CD4-positive, alpha-beta T cell treated with Interleukin-2 at 100 ng/mL for 4 hours (primary cell): ENCODE measurements at regions not wholly inside any gene's neighbourhood (a gene's known extent, or its start where the extent isn't known, plus 50 kb on each side); places are given as distances from the start of the nearest gene placed in this dataset.
A peak's percentile ranks its signal among the peaks of the same experiment; 100 is the strongest.

Experiments used
- DNase-seq: peaks from one replicate; pipeline ENCODE4 v3.0.0-alpha.2; 2020; ENCODE audit warnings: low spot score

- DNase-seq: no peak
These were observed 1587.3 kb upstream of the TENM3 start for GRCh38 chr4:180655886-180656285.

GRCh38 chr4:180657881-180658280 is 1585.3 kb upstream of the TENM3 start:
- no peak for DNase-seq

GRCh38 chr4:180664766-180665368 is 1578.3 kb upstream of the TENM3 start:
- DNase-seq: peak; percentile 55

DNA sequence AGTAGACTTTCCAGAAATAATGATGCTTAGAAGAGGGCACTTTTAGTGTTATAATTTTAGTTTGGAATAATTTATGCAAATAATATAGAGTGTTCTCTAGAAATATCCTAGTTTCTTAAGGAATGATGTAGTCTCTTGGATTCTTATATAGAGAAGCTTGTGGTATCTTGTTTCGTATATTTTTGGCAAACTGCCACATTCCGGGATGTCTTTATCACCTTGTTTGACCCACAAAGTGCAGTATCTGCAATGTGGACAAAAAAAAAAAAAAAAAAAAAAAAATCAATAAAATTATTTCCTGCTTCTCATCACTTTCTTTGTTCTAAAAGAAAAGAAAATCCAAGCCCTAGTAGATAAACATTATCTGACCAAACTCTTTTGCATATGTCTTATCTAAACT is 1577.7 kb upstream of the TENM3 start:
- no peak for DNase-seq

- DNase-seq: no peak
These were observed 1577.0 kb upstream of the TENM3 start for GRCh38 chr4:180665994-180666824.

DNA sequence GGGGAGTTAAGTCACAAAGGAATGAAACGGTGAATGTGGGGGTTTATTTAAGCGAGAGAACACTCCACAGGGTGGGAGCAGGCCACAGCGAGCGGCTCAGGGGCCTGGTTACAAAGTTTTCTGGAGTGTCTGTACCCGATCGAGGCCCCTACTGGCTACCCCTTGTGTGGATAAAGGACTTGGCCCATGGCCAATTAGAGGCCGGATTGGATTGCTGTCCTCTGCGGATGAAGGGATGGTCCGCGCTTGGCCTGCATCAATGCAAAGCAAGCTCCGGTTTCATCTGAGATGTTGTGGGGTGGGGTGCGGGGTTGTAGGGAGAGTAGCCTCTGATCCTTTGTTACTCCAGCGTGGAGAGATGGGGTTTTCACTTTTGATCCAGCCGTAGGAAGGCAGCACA is 1574.5 kb upstream of the TENM3 start:
- DNase-seq: no peak

DNA sequence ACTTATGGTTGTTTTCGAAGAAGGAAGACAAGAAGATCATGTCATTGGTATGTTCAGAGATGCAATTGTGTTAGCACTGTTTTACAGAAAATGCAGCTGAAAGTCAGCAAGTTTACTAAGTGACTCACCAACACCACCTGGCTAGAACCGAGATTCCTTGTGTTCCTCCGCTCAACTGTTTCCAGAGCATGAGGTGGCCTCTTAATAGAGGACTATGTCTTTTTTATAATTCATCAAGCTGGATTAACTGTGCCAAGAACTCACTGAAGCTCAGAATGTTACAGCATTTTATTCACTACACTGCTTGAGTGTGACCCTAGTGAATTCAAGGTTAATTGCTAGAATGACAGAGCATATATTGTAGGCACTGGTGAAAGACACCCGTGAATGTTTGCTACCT is 1573.5 kb upstream of the TENM3 start:
- no peak for DNase-seq

DNA sequence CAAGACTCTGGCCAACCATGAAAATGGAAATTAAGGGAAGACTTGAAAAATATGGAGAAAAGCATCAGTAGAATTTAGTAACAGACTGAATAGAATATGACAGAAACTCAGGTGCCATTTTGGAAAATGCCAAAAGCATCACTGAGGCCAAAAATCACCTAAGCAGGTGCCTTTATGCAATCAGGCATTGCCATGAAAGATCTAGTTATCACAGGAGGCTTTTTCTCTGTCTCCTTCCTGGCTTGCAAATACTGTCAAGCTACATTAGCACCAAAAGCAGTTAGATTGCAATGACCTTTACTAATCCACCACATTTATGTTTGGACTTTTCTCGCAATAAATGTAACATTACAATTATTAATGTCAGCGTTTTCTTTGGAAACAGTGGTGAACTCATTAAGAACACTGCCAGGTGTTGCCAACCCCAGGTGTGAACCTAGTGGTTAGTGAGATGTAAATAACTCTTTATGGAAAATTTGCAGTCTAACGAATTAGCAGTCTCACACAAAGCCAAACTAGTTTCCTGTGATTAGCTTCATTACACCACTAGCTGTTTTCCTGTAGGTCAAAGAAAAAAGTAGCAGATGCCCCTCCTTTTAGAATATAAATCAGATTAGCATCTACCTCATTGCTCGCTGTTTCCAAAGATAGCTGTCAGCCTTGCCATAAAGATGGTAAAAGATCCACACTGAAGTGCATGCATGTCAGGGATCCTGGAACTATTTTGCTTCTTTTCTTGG is 1568.4 kb upstream of the TENM3 start:
- no peak for DNase-seq

DNA sequence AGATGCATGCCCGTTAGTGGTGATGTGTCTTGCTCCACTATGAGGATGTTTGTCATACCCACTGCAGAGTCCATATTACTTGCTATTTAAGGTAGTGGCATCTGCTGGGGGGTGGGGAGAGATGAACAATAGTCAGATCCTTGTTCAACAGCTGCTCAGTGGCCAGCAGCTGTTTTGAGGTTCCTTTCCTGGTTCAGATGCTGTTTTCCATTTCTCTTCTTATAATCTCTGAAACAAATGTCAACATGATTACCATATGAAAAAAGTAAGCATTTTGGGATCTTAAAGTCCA is 1567.9 kb upstream of the TENM3 start:
- no peak for DNase-seq

DNA sequence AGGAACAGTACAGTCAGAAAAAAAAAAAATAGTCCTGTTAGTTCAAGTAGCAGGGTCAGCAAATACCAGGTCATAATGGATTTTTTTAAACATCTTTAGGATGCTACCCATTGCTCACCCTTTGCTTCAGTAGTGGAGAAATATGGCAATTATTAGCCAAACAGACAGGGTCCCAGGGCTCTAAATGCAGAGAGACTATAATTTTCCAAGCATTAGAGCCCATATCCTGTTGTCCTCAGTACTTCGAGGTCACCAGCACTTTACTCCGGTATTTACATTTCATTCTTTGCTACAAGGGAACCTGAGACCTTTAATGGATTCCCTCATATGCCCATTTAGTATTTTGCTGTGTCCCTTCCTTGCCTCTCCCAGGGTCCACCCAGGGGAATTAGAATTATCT is 1562.9 kb upstream of the TENM3 start:
- no peak for DNase-seq

GRCh38 chr4:180682776-180683175 is 1560.4 kb upstream of the TENM3 start:
- no peak for DNase-seq

- DNase-seq: no peak
These were observed 1560.0 kb upstream of the TENM3 start for GRCh38 chr4:180683186-180683585.

GRCh38 chr4:180688480-180688879 is 1554.7 kb upstream of the TENM3 start:
- no peak for DNase-seq

GRCh38 chr4:180694875-180695274 is 1548.3 kb upstream of the TENM3 start:
- DNase-seq: no peak

- DNase-seq: no peak
These were observed 1547.4 kb upstream of the TENM3 start for GRCh38 chr4:180695851-180696250.

- no peak for DNase-seq
These were observed 1546.6 kb upstream of the TENM3 start for GRCh38 chr4:180696460-180697092.

- no peak for DNase-seq
These were observed 1544.5 kb upstream of the TENM3 start for GRCh38 chr4:180698550-180699195.

- no peak for DNase-seq
These were observed 1536.4 kb upstream of the TENM3 start for GRCh38 chr4:180706766-180707165.

DNA sequence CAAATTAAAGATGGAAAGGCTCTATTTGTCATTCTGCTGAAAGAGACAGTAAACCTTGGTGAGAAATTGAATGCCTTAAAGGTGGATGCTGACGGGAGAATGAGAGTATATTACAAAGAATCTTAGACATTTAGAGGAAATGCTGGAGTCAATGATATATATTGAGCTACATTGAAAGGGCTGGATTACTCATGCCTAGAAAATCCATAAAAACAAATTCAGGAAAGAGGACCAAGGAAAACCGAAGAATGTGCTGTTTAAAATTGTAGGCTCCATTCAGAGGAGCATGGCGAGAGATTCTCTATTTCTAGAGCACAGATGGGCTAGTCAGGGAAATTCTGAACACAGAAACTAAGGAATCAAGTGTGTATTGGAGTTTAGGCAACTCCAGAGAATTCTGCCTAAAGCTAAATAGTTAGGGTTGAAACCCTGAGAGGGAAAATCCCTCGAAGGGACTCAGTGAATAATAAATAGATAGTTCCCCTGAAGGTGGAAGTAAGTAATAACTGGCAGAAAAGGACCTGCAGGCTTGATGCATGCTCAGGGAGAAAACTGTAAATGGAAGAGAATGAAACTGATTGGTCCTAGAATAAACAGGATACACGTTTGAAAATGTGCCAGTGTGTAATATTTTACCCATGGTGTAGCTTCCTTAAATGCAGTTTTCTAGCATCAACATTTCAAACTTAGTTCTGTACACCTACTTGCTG is 1532.4 kb upstream of the TENM3 start:
- no peak for DNase-seq

GRCh38 chr4:180717451-180718033 is 1525.7 kb upstream of the TENM3 start:
- DNase-seq: no peak

- no peak for DNase-seq
These were observed 1521.8 kb upstream of the TENM3 start for GRCh38 chr4:180721356-180721755.
